Mucosa of stomach (tissue), 1 donor: ENCODE measurements at regions not wholly inside any gene's neighbourhood (a gene's known extent, or its start where the extent isn't known, plus 50 kb on each side); places are given as distances from the start of the nearest gene placed in this dataset.

ENCODE experiments used
- H3K27me3 ChIP-seq: one replicate; pipeline ENCODE4 v1.7.0; 2013; ENCODE audit warnings: mild to moderate bottlenecking, low read length; ENCODE audit not compliant: control insufficient read depth, insufficient read depth
- H3K36me3 ChIP-seq: one replicate; pipeline ENCODE4 v1.7.0; 2013; ENCODE audit warnings: low read length; ENCODE audit not compliant: control insufficient read depth, insufficient read depth
- H3K4me1 ChIP-seq: one replicate; pipeline ENCODE4 v1.7.0; 2013; ENCODE audit warnings: mild to moderate bottlenecking, low read length; ENCODE audit not compliant: control insufficient read depth, insufficient read depth
- H3K4me3 ChIP-seq: one replicate; pipeline ENCODE4 v1.7.0; 2013; ENCODE audit warnings: low read length
- H3K9ac ChIP-seq: one replicate; pipeline ENCODE4 v1.7.0; 2013; ENCODE audit warnings: mild to moderate bottlenecking, low read length, moderate library complexity
- H3K9me3 ChIP-seq: one replicate; pipeline ENCODE4 v1.7.0; 2013; ENCODE audit warnings: mild to moderate bottlenecking, low read length, moderate library complexity; ENCODE audit not compliant: control insufficient read depth
- donor health status: Pancreatic carcinoma.

DNA sequence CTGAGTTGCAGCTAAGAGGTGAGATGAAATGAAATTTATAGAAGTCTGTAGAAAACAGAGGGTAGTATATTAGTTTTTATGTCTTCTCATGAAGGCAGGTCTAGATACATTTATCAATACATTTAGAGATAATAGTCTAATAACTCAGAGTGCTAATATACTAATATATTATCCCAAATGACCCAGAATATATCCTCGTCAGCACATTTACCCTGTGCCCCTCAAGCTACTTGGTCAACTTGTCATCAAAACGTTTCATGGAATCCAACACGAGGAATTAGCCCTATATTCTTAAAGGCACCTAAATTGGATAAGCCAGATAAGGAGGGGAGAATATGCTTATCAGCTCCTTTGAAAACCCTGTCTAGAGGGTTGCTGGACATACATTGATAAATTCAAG, 415.1 kb upstream of the LRRTM1 start:
- Histone ChIP-seq H3K4me1 (no peaks in the 10 kb centered on the region), H3K9ac (no peak overlapping the region), H3K4me3 (no peak overlapping the region), H3K9me3 (no peaks in the 10 kb centered on the region), H3K36me3 (no peaks in the 10 kb centered on the region), H3K27me3 (no peaks in the 10 kb centered on the region)

DNA sequence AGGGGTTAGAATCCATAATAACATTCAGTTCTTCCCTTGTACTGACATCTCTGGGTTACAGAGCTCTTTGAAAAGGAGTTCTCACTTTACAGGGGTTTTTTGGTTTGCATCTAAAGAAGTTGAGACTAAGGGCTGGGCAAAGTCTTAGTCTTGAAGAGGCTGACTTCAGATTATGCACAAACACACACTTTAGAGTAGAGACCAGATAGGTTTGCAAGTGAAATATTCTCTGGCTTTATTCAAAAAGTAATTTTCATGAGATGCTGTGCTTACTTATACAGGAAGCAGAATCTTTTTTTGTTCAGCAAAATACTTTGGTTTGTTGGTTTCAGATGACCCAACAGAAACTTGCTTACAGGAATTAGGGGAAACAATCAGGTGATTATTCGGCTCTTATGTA, 410.9 kb upstream of the LRRTM1 start:
- H3K4me3 ChIP-seq: no peak overlapping the region
- no peaks in the 10 kb centered on the region for H3K9me3 ChIP-seq
- no peaks in the 10 kb centered on the region for H3K27me3 ChIP-seq
- no peak overlapping the region for H3K9ac ChIP-seq
- H3K36me3 ChIP-seq: no peaks in the 10 kb centered on the region
- no peaks in the 10 kb centered on the region for H3K4me1 ChIP-seq

DNA sequence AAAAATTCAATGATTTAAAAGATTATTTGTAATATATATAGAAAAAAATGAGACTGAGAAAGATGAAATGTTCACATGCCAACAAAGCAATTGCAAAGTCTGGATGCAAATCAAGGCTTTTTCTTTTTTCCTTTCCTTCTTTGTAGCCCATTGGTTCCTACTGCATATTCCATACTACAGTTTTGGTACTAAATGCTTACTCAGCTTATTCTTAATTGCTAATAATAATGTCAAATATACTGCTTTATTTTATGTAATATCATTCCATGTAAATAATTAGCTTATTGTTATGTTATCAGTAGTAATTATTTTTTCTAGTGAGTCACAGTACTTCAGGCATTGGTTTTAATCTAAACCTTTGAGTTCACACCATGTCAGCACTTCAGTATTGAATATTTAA, 407.4 kb upstream of the LRRTM1 start:
- Histone ChIP-seq H3K9me3 (no peaks in the 10 kb centered on the region), H3K36me3 (no peaks in the 10 kb centered on the region), H3K4me3 (no peak overlapping the region), H3K4me1 (no peaks in the 10 kb centered on the region), H3K9ac (no peak overlapping the region), H3K27me3 (no peaks in the 10 kb centered on the region)

DNA sequence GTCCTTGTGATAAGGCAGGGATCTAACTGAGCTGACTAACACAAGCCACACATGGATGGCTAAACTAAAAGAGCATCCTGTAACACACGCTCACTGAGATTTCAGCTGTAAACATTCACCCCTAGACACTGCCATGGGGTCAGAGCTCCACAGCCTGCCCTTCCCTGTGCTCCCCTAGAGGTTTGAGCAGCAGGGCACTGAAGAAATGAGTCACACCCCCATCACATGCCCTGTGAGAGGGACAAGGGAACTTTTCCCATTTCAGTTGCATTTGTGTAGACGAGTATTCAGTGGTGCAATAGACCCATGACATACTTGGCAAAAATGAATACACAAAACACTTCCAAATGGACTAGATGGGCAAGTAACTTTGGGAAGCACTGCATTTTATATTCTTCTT, 402.4 kb upstream of the LRRTM1 start:
- no peak overlapping the region for H3K4me3 ChIP-seq

DNA sequence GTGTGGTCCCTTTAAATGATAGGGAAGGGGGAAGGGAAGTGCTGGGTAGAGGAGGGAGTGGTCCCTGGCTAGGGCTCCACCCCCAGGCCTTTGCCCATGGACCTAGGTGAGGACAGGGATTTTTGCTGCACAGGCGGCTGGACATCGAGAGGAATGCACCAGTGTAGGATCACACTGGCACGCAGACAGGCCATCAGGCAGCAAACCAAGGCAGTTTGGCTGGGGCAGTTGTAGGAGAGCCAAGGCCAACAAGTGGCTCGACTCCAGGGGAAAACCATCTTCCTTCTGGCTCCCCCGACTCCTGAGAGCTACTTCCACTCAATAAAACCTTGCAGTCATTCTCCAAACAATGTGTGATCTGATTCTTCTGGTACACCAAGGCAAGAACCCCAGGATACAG, 402.0 kb upstream of the LRRTM1 start:
- no peaks in the 10 kb centered on the region for H3K27me3 ChIP-seq
- no peaks in the 10 kb centered on the region for H3K4me1 ChIP-seq
- H3K4me3 ChIP-seq: no peak overlapping the region
- no peaks in the 10 kb centered on the region for H3K36me3 ChIP-seq
- H3K9me3 ChIP-seq: no peaks in the 10 kb centered on the region
- H3K9ac ChIP-seq: no peak overlapping the region

More for the DNA sequence above, 402.4 kb upstream of the LRRTM1 start:
- Histone ChIP-seq H3K9ac (no peak overlapping the region), H3K9me3 (no peaks in the 10 kb centered on the region), H3K36me3 (no peaks in the 10 kb centered on the region), H3K27me3 (no peaks in the 10 kb centered on the region), H3K4me1 (no peaks in the 10 kb centered on the region)

DNA sequence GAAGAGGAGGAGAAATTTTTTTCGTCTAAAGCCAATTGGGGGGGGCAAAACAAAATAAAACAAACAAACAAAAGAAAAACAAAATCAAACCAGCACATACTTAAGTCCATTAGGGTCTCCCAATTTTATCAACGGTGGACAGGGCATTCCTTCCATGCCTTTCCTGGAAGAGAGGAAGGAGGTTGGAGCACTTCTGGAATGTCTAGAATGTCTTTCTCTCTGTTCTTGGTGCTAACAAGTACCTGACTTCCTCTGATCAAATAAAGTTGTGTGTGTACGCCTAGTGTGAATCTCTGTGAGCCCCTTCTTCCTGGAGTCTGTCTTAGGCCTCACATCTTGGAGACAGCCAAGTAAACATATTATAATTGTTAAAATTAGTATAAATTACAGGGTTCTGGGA, 399.0 kb upstream of the LRRTM1 start:
- H3K27me3 ChIP-seq: no peaks in the 10 kb centered on the region

DNA sequence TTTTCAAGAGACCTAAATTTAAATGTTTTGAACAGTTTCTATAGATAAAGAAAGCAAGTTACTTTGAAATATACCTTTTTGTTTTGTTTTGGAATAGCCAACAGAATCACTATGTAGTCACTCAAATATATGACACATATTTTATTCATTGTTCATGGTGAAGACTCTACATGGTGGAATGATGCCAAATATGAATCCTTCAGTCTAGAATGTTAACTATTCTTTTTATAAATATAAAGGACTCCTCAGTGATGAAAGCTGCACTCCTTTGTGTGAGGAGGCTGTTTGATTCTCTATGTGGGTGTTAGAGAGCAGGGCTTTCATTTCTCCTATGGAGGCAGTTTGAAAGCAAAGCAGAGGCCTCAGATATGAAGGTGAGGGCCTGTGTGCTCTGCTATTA, 396.4 kb upstream of the LRRTM1 start:
- no peak overlapping the region for H3K4me3 ChIP-seq
- H3K9me3 ChIP-seq: no peaks in the 10 kb centered on the region
- no peaks in the 10 kb centered on the region for H3K4me1 ChIP-seq
- H3K36me3 ChIP-seq: no peaks in the 10 kb centered on the region
- H3K27me3 ChIP-seq: no peaks in the 10 kb centered on the region
- no peak overlapping the region for H3K9ac ChIP-seq

More for the DNA sequence above, 399.0 kb upstream of the LRRTM1 start:
- Histone ChIP-seq H3K4me3 (no peak overlapping the region), H3K9ac (no peak overlapping the region), H3K4me1 (no peaks in the 10 kb centered on the region), H3K36me3 (no peaks in the 10 kb centered on the region), H3K9me3 (no peaks in the 10 kb centered on the region)
